HG02981 (cell line): ENCODE measurements at regions not wholly inside any gene's neighbourhood (a gene's known extent, or its start where the extent isn't known, plus 50 kb on each side); places are given as distances from the start of the nearest gene placed in this dataset.
"Not testable (repeated sequence)": the region's sequence is repeated elsewhere in the genome, so short reads cannot be mapped to it uniquely, and the experiment has no call there.

Experiments
- ATAC-seq: cut with Tn5 transposase; IDR thresholded peaks from one replicate; pipeline ENCODE4 v1.9.1; 2021; ENCODE audit warnings: mild to moderate bottlenecking, moderate library complexity; ENCODE audit not compliant: unreplicated experiment

DNA sequence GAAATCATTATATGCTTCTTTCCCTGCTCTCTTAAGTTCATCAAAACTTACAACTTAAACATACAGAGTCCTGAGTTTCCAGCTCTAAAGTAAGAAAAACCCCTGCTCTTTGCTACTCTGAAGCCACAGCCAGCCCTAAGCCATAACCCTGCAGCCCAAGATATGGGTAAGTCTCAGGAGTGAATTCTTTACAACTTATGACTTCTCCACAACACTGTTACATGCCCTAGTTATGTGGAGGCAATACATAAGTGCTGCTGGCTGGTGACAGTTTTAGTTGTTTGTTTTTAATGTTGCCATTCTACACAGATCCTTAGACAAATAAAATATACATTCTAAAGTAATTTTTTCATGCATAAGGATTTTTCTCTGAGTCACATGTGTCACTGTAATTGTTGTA is 100.2 kb downstream of the FBXO8 start:
- no peak for ATAC-seq

DNA sequence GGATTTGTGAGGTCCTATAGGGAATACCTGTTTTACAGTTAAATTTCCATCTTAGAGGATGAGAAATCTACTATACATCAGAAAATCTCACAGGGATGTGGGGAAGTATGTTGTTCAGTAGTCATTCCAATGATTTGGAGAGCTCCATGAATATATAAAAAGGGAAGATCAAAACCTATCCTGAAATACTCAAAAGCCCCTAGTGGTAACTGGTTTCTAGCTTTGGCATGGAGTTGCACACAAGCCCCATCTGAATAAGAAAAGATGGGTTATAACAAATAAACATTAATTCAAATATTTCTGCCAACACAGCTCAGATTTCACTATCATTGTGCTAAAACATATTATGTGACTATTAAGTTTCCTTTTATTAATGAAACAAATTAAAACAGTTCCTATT is 101.6 kb downstream of the FBXO8 start:
- ATAC-seq: no peak

- ATAC-seq: no peak
These were observed 105.9 kb downstream of the FBXO8 start for GRCh38 chr4:174177536-174177935.

DNA sequence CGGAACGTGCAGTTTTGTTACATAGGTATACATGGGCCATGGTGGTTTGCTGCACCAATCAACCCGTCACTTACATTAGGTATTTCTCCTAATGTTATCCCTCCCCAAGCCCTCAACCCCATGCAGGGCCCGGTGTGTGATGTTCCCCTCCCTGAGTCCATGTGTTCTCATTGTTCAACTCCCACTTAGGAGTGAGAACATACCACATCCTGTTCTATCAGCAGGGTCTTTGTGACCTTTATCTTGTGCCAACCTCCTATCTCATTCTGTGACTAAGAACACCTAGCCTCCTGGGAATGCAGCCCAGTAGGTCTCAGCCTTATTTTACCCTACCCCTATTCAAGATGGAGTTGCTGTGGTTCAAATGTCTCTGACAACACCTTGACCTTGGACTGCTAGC is 107.6 kb downstream of the FBXO8 start:
- not testable (repeated sequence) for ATAC-seq

DNA sequence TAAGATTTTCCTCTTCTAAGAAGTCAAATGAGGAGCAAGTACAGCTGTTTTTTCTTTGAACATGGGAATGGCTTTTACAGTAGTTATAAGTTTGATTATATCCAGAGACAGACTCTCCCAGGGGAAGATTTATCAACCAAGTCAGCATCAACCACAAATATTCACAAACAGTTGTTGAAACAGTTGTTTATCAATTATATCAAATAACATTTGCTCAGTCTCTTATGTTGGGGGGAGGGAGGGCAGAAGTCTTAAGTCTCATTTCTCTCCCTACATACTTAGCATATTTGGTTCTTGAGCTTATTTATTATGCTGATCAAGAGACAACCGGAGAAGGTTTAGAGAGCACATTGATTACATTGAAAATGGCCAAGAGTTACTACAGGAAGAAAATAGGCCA is 110.1 kb downstream of the FBXO8 start:
- ATAC-seq: no peak

DNA sequence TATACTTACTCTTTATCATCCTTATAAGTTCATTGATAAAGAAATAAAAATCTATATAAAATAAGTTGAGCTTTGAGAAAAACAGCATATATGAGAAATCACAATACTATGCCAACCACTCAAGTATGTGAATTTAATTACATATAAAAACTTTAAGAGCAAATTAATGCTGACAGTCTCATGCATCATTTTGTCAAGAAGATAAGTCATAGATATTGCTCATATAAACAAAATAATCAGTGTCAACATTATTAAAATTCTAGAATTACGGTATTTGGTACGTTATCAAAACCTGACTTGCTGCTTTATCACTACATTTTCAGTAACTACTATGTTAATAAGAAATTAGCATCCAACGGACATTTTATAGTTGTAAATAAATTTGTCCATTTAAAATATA is 111.2 kb downstream of the FBXO8 start:
- ATAC-seq: no peak

DNA sequence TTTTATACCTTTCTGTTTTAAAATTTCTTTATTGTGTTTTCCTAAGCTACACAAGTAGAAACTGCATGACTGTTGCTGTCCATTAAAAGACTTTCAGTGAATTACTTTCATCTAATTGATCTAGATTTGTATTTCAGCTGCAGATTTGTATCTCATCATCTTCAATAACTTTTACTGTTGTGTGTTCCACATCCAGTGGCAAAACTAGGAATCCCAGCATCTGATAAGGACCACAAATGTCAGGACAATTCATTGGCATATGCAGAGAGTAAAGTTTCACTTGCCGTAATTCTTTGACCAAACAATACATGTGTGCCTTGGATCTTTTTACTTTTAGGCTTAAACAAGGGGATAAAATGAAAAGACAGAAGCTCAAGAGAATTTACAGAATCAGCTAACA is 112.6 kb downstream of the FBXO8 start:
- no peak for ATAC-seq

- ATAC-seq: no peak
These were observed 113.4 kb downstream of the FBXO8 start for GRCh38 chr4:174170091-174170490.

- no peak for ATAC-seq
These were observed 126.3 kb downstream of the FBXO8 start for GRCh38 chr4:174157106-174157607.

- ATAC-seq: peak; percentile 88
These were observed 127.1 kb downstream of the FBXO8 start for GRCh38 chr4:174156239-174156826.

DNA sequence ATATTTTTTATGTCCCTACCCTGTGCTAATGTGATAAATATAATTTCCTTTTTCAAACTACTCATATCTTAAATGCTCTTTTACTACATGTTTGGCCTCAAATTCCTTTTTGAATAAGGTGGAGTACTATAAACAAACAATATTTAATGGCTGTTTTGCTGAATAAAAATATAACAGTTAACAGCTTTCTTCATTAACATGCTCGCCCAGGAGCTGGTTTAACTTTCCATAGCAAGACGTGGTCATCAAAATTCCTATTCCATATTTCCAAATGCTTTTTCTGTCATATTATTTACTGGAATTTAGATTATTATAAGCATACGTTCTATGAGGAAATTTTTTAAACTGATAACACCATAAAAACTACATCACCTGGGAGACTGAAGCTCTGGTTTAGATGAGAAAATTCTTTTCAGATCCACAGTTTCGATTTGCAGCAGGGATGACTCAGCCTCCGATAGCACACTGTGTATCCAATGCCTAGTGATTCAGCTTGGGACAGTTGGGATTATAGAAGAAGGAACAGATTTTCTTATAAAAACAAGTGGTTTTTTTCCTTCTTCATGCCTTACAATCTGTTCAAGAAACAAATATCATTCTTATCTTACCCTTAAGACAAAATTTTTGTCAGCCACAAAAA is 129.1 kb downstream of the FBXO8 start:
- ATAC-seq: no peak

DNA sequence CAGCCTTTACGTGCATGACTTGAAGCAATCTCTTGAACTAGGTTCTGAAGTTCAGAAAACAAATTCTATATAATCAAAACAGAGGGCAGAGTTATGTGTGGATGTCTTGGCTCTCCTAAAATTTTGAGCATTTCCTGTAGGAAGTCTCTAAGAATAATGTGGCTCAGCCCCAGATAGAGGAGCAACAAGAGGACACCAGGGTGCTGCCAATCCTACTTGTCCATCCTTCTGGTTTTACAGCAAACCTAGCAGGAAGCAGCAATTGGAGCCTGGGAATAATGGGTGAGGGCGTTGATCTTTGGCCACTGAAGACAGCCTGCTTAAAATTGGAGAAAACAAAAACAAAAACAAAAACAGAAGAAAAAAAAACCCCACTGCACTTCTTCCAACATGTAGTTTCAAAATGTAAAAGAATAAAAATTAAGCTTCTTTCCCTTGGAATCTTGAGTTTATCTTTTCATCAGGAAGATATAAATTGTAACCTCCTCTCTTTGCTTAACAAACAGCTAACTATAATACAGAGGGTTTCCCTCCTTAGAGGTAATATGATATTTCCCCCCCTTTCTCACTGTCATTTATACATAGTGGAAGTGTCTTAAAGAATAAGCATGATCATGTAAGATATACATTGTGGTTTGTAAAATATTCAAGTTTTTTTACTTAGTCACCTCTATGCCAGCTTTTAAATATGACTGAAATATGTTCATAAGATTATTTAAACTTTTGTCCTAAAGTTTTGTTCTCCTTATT is 130.6 kb downstream of the FBXO8 start:
- no peak for ATAC-seq

DNA sequence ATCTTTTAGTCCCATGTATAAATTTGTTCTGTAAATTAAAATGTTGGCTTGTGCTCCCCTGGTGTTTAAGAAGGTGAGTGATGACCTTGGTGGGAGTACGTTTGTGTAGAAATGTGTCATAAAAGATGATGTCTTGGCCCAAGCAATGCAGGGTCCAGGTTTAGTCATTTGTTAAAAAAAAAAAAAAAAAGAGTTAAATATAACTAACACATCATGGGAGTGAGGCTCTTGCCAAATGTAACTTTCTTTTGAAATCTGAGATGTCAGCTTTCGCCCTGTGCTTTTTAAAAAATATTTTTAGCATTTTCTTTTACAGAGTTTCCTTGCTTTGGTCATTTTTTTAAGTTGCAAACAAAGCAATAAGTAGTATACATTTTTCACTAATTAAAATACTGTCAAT is 135.6 kb downstream of the FBXO8 start:
- no peak for ATAC-seq

DNA sequence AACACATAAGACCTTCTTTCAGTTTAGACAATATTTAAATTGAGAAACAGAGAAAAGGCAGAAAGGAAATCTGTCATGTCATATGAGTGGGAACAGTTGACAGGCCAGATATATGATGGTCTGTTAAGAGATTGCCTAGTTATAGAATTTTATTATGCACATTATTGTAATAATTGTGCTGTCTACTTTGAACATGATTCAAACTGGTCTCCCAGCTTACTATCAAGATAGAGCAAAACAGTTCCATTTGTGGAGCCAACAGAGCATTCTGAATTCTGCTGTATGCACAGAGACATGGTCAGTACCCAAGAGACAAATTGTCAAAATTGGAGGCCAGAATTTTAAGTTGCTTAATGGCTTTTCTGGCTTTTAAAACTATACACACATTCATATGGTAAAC is 139.4 kb downstream of the FBXO8 start:
- ATAC-seq: no peak

DNA sequence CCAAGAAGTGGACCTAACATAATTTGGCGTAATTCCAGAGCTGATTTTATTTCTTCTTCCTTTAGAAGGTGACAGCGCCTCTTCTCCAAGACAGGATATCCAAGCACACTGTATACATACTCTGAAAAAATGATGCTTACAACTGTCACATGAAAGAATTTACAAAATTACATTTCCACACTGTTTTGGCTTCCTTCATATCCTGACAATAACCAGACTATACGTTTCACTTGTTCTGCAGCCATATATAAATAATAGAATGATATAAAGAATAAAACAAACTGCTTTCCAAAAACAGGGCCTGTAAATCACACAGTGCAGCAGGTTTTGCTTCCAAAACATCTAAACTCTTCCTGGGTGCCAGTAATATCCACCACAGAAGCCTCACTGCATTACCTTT is 141.6 kb downstream of the FBXO8 start:
- ATAC-seq: no peak

GRCh38 chr4:174138616-174139015 is 144.9 kb downstream of the FBXO8 start:
- ATAC-seq: no peak

- ATAC-seq: no peak
These were observed 145.8 kb downstream of the FBXO8 start for GRCh38 chr4:174137698-174138097.

- ATAC-seq: no peak
These were observed 147.5 kb downstream of the FBXO8 start for GRCh38 chr4:174135936-174136406.

DNA sequence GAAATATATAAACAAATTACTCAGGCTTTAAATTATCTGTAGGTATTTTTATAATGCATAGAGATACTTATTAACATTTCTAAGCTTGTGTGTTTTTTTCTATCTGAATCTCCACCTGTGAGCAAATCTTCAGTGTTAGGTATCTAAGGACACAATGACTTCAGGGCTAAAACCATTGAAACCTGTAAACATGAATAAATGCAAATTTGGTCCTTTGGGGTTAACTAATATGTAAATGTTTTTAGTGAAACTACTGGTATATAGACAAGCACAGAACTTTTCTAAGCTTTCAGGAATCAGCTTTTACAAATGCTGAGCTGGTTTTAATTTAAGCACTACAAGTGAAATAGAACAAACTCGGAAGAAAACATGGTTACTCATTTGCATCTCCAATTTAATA is 147.9 kb downstream of the FBXO8 start:
- ATAC-seq: peak; percentile 83

- no peak for ATAC-seq
These were observed 149.1 kb downstream of the FBXO8 start for GRCh38 chr4:174134361-174134760.

DNA sequence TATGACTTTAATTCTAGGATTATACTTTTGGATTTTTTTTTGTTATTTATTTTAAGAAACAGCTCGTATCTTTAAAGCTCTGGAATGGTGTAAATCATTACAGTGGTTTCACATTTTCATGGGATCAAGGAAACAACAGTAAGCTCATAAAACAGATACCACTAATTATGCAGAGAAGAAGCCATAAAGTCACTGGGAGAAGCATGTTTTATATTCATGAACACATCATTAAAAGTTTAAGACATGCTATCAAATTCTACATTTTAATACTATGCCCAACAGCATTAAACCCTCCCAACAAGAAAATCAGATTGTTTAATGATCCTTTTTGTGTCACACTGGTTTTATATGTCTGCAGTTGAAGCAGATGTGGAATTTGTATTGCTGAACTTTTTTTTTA is 149.9 kb downstream of the FBXO8 start:
- no peak for ATAC-seq

DNA sequence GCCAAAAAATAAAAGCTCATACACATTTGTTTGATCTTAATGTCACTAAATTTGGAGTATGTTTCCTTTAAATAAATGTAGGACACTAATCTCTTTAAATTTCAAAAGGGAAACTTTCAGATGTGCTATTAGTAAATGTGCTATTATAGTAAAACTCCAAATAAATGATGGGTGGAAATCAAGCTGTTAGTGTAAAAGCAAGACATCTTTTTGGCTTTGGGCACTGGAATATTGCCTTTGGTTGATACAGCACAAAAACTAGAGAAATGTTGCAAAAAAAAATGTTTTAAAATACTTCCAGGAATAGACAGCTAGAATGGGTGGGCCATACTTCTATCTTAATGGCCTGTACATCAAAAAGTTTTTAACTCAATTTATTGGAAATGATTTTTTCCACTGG is 151.6 kb downstream of the FBXO8 start:
- ATAC-seq: no peak
